ENCODE measurements at regions not wholly inside any gene's neighbourhood (a gene's known extent, or its start where the extent isn't known, plus 50 kb on each side); places are given as distances from the start of the nearest gene placed in this dataset.

DNA sequence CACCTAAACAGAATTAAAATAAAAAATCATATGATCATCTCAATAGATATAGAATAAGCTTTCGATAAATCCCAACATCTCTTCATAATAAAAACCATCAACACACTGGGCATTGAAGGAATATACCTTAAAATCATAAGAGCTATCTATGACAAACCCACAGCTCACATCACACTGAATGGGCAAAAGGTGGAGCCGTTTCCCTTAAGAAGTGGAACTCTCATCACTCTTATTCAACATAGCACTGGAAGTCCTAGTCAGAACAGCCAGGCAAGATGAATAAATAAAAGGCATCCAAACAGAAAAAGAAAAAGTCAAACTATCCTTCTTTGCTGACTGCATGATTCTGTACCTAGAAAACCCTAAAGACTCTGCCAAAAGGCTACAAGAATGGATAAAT is 510.3 kb downstream of the ZNF804A start:
- no peak for TF ChIP-seq POLR2A (IDR thresholded peaks at IDR 0.05; ENCODE audit: low read length)
- no peak for TF ChIP-seq GATA1 (IDR thresholded peaks at IDR 0.05; ENCODE audit: low read depth, low read length)
